GM12878 (cell line): ENCODE measurements at regions not wholly inside any gene's neighbourhood (a gene's known extent, or its start where the extent isn't known, plus 50 kb on each side); places are given as distances from the start of the nearest gene placed in this dataset.

Experiments used
- BMI1 ChIP-seq: fragments of 450-650 bp; IDR thresholded peaks from 2 replicates; pipeline ENCODE4 v1.6.1; 2016; ENCODE audit warnings: mild to moderate bottlenecking, moderate library complexity, borderline replicate concordance
- CBX3 ChIP-seq: fragments of 200-600 bp; sonication (generic); IDR thresholded peaks from 2 replicates; pipeline ENCODE4 v1.6.1; 2016; ENCODE audit warnings: low read depth, borderline replicate concordance
- E2F8 ChIP-seq: fragments of 450-650 bp; IDR thresholded peaks from 2 replicates; pipeline ENCODE4 v1.6.1; 2018; ENCODE audit warnings: mild to moderate bottlenecking, low read depth, moderate library complexity; ENCODE audit not compliant: partially characterized antibody
- RUNX3 ChIP-seq: IDR thresholded peaks from 2 replicates; pipeline ENCODE4 v1.6.1; 2012; ENCODE audit warnings: low read length, inconsistent platforms
- TF ChIP-seq, protein P1 (sequence below): fragments of 450-650 bp; IDR thresholded peaks from 2 replicates; pipeline ENCODE4 v1.6.1; 2017; ENCODE audit warnings: antibody characterized with exemption, mild to moderate bottlenecking, moderate library complexity
- TF ChIP-seq, protein P2 (sequence below): fragments of 450-650 bp; IDR thresholded peaks from 2 replicates; pipeline ENCODE4 v1.6.1; 2016; ENCODE audit warnings: mild to moderate bottlenecking

DNA sequence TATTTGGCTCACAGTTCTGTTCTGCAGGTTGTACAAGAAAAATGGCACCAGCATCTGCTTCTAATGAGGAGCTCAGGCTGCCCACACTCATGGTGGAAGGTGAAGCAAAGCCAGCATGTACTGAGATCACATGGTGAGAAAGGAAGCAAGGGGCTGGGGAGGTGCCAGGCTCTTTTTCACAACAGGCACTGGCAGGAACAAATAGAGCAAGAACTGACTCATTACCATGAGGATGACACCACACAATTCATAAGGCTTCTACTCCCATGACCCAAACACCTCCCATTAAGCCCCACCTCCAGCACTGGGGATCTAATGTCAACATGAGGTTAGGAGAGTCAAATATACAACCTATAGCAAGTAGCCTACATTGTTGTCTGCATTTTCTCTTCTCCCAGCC lies 522.6 kb downstream of the RFC3 start (continued):
- TF ChIP-seq, protein P1, sequence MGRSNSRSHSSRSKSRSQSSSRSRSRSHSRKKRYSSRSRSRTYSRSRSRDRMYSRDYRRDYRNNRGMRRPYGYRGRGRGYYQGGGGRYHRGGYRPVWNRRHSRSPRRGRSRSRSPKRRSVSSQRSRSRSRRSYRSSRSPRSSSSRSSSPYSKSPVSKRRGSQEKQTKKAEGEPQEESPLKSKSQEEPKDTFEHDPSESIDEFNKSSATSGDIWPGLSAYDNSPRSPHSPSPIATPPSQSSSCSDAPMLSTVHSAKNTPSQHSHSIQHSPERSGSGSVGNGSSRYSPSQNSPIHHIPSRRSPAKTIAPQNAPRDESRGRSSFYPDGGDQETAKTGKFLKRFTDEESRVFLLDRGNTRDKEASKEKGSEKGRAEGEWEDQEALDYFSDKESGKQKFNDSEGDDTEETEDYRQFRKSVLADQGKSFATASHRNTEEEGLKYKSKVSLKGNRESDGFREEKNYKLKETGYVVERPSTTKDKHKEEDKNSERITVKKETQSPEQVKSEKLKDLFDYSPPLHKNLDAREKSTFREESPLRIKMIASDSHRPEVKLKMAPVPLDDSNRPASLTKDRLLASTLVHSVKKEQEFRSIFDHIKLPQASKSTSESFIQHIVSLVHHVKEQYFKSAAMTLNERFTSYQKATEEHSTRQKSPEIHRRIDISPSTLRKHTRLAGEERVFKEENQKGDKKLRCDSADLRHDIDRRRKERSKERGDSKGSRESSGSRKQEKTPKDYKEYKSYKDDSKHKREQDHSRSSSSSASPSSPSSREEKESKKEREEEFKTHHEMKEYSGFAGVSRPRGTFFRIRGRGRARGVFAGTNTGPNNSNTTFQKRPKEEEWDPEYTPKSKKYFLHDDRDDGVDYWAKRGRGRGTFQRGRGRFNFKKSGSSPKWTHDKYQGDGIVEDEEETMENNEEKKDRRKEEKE, result no peak
- TF ChIP-seq, protein P2, sequence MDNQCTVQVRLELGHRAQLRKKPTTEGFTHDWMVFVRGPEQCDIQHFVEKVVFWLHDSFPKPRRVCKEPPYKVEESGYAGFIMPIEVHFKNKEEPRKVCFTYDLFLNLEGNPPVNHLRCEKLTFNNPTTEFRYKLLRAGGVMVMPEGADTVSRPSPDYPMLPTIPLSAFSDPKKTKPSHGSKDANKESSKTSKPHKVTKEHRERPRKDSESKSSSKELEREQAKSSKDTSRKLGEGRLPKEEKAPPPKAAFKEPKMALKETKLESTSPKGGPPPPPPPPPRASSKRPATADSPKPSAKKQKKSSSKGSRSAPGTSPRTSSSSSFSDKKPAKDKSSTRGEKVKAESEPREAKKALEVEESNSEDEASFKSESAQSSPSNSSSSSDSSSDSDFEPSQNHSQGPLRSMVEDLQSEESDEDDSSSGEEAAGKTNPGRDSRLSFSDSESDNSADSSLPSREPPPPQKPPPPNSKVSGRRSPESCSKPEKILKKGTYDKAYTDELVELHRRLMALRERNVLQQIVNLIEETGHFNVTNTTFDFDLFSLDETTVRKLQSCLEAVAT, result no peak
- TF ChIP-seq RUNX3 (no peak), CBX3 (no peak), BMI1 (no peak), E2F8 (no peak)
- TF ChIP-seq, all 136 proteins: peak for 0
